SU-DHL-6 (cell line): ENCODE measurements at regions not wholly inside any gene's neighbourhood (a gene's known extent, or its start where the extent isn't known, plus 50 kb on each side); places are given as distances from the start of the nearest gene placed in this dataset.

Source experiments
- H2AFZ ChIP-seq: fragments of 200-600 bp; sonication (generic); 2 replicates; pipeline ENCODE4 v1.6.1; 2014; ENCODE audit warnings: low read depth, mild to moderate bottlenecking, moderate library complexity, mixed read lengths, antibody characterized with exemption, low read length; ENCODE audit not compliant: severe bottlenecking
- H3F3A ChIP-seq: fragments of 200-600 bp; shearing (Covaris generic); 2 replicates; pipeline ENCODE4 v1.6.0; 2016; ENCODE audit warnings: antibody characterized with exemption, mild to moderate bottlenecking; ENCODE audit not compliant: insufficient read depth
- H3K27ac ChIP-seq: fragments of 200-600 bp; sonication (generic); 2 replicates; pipeline ENCODE4 v1.5.1; 2016; ENCODE audit warnings: low read depth, mild to moderate bottlenecking, low read length, moderate library complexity, mixed read lengths
- H3K27me3 ChIP-seq: fragments of 200-600 bp; sonication (generic), shearing (Covaris generic); 2 replicates; pipeline ENCODE4 v1.6.0; 2014; ENCODE audit warnings: mild to moderate bottlenecking, low read length
- H3K36me3 ChIP-seq: fragments of 200-600 bp; sonication (generic); 2 replicates; pipeline ENCODE4 v1.6.1; 2014; ENCODE audit warnings: mild to moderate bottlenecking, low read length, mixed read lengths
- H3K4me2 ChIP-seq: fragments of 300-600, 200-600 bp; shearing (Covaris generic), sonication (generic); 2 replicates; pipeline ENCODE4 v1.6.0; 2014; ENCODE audit warnings: low read length, low read depth, mild to moderate bottlenecking; ENCODE audit not compliant: poor library complexity, severe bottlenecking
- H3K4me3 ChIP-seq: fragments of 200-600 bp; sonication (generic); 2 replicates; pipeline ENCODE4 v1.5.1; 2014; ENCODE audit warnings: antibody characterized with exemption, low read length, mild to moderate bottlenecking, mixed read lengths; ENCODE audit not compliant: insufficient read depth, poor library complexity, severe bottlenecking
- H3K79me2 ChIP-seq: fragments of 200-600 bp; sonication (generic); 2 replicates; pipeline ENCODE4 v1.6.1; 2014; ENCODE audit warnings: mild to moderate bottlenecking, low read length, moderate library complexity; ENCODE audit not compliant: insufficient read depth
- H3K9ac ChIP-seq: fragments of 200-600 bp; sonication (generic); 2 replicates; pipeline ENCODE4 v1.7.0; 2014; ENCODE audit warnings: mild to moderate bottlenecking, low read length
- H3K9me2 ChIP-seq: fragments of 200-600 bp; sonication (generic); replicated peaks from 2 replicates; pipeline ENCODE4 v1.6.1; 2014; ENCODE audit warnings: low read length; ENCODE audit not compliant: insufficient read depth
- H3K9me3 ChIP-seq: fragments of 200-600 bp; sonication (generic); 2 replicates; pipeline ENCODE4 v1.6.1; 2014; ENCODE audit warnings: low read length, mixed read lengths; ENCODE audit not compliant: insufficient read depth
- H4K20me1 ChIP-seq: fragments of 200-600 bp; sonication (generic); 2 replicates; pipeline ENCODE4 v1.6.1; 2014; ENCODE audit warnings: low read depth, mild to moderate bottlenecking, antibody characterized with exemption, low read length, moderate library complexity, mixed read lengths
- EZH2phosphoT487 ChIP-seq: fragments of 200-600 bp; sonication (generic), shearing (Covaris generic); conservative IDR thresholded peaks from 2 replicates; pipeline ENCODE4 v1.6.1; 2018; ENCODE audit warnings: mild to moderate bottlenecking, antibody characterized with exemption, low read length, moderate library complexity, mixed read lengths
- TF ChIP-seq, protein P1 (sequence below): fragments of 200-600 bp; sonication (generic); IDR thresholded peaks from one replicate; pipeline ENCODE4 v1.5.1; 2017; ENCODE audit warnings: antibody characterized with exemption, mild to moderate bottlenecking, low read length, moderate library complexity; ENCODE audit not compliant: insufficient read depth, poor library complexity, severe bottlenecking

DNA sequence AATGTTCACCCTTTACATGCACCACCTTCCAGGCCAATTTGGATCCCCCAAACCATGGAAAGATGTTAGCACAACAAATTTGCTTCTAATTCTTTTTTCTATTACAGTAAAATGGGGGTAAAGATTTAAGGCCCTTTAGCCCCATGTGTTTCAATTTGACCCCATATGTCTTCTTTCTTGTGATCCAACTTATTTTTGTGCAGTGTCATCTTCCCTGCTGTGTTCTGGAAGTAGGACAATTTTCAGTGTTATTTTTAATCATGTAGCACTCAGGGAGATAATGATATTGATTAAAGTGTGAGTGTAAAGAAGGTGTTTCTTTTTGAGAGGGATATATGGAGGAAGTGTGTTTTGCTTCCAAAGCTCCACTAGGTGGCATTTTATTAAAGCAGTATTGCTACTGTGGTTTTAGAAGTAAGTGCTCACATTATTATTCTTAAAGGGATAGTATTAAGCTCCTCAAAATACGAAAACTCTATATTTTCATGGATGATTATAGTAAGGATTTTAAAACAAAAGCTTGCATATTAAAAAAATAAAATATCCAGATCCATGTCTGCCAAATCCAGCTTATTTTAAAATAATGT, 118.7 kb upstream of the ATP10B start:
- TF ChIP-seq, protein P1, sequence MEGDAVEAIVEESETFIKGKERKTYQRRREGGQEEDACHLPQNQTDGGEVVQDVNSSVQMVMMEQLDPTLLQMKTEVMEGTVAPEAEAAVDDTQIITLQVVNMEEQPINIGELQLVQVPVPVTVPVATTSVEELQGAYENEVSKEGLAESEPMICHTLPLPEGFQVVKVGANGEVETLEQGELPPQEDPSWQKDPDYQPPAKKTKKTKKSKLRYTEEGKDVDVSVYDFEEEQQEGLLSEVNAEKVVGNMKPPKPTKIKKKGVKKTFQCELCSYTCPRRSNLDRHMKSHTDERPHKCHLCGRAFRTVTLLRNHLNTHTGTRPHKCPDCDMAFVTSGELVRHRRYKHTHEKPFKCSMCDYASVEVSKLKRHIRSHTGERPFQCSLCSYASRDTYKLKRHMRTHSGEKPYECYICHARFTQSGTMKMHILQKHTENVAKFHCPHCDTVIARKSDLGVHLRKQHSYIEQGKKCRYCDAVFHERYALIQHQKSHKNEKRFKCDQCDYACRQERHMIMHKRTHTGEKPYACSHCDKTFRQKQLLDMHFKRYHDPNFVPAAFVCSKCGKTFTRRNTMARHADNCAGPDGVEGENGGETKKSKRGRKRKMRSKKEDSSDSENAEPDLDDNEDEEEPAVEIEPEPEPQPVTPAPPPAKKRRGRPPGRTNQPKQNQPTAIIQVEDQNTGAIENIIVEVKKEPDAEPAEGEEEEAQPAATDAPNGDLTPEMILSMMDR = peak; percentile 44
- no peak for TF ChIP-seq EZH2phosphoT487
- H4K20me1 ChIP-seq = no peaks in the 10 kb centered on the region
- no peak overlapping the region for H3K4me2 ChIP-seq
- no peak overlapping the region for H3K27ac ChIP-seq
- H2AFZ ChIP-seq = no peak overlapping the region
- H3K4me3 ChIP-seq = no peak overlapping the region
- H3F3A ChIP-seq = no peaks in the 10 kb centered on the region
- H3K9ac ChIP-seq = no peak overlapping the region
- H3K79me2 ChIP-seq = no peaks in the 10 kb centered on the region
- 0 out of 2 replicates have a peak, but pooled peaks cover 3% of the 10 kb centered on the region for H3K27me3 ChIP-seq
- no peaks in the 10 kb centered on the region for H3K9me3 ChIP-seq
- H3K9me2 ChIP-seq = no peaks in the 10 kb centered on the region
- no peaks in the 10 kb centered on the region for H3K36me3 ChIP-seq

DNA sequence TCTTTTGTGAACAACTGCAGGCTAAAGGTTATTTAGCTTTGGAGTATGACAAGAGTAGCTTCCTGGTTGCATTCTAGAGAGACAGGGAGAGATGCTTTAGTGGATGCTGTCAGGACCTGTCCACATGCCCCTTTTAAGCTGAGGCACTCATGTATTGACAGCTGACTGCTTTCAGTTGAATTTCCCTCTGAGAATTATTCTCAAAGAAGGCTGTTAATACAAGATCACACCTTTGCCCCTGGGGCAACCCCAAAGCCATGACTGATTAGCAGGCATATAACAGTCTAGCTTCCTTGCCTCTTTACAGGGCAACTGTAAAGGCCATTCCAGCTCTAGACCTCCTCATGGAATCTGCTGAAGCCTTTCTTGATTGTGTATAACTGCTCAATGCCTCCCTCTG, 117.6 kb upstream of the ATP10B start:
- no peak overlapping the region for H2AFZ ChIP-seq
- H3K4me3 ChIP-seq = no peak overlapping the region
- H3K9me2 ChIP-seq = no peaks in the 10 kb centered on the region
- H3K4me2 ChIP-seq = no peak overlapping the region
- H4K20me1 ChIP-seq = no peaks in the 10 kb centered on the region
- no peak overlapping the region for H3K27ac ChIP-seq
- H3F3A ChIP-seq = no peaks in the 10 kb centered on the region
- H3K9me3 ChIP-seq = no peaks in the 10 kb centered on the region
- TF ChIP-seq, protein P1 = no peak
- TF ChIP-seq EZH2phosphoT487 = no peak
- no peak overlapping the region for H3K9ac ChIP-seq
- H3K79me2 ChIP-seq = no peaks in the 10 kb centered on the region
- H3K27me3 ChIP-seq = 0 out of 2 replicates have a peak, but pooled peaks cover 3% of the 10 kb centered on the region
- H3K36me3 ChIP-seq = no peaks in the 10 kb centered on the region

DNA sequence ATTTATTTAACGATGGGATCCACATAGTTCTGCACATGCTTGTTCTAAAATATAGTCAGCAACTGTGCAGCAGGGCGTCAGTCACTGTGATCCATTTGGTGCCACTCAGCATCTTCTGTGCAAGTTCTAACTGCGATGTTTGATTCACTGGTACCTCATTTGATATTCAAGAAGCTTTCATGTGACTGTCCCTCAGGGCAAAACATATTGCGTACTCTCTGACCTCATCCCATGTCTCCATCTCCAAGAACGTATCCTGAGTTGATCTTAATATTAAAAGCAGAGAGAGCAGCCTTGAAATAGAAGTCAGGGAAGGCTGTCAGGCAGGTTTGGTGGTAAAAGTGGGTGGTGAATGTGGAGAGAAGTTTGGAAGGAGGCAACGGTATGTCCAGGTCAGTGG, 116.5 kb upstream of the ATP10B start:
- Histone ChIP-seq H2AFZ (no peak overlapping the region), H4K20me1 (no peaks in the 10 kb centered on the region), H3K79me2 (no peaks in the 10 kb centered on the region), H3K9me3 (no peaks in the 10 kb centered on the region), H3F3A (no peaks in the 10 kb centered on the region), H3K36me3 (no peaks in the 10 kb centered on the region), H3K4me2 (no peak overlapping the region), H3K9me2 (no peaks in the 10 kb centered on the region), H3K9ac (no peak overlapping the region), H3K27me3 (0 out of 2 replicates have a peak, but pooled peaks cover 3% of the 10 kb centered on the region), H3K27ac (no peak overlapping the region), H3K4me3 (no peak overlapping the region)
- TF ChIP-seq, protein P1 = no peak
- TF ChIP-seq EZH2phosphoT487 = no peak
